Retinal pigment epithelial cell (primary cell): ENCODE measurements at regions not wholly inside any gene's neighbourhood (a gene's known extent, or its start where the extent isn't known, plus 50 kb on each side); places are given as distances from the start of the nearest gene placed in this dataset.
A peak's percentile ranks its signal among the peaks of the same experiment; 100 is the strongest.

Source experiments
- DNase-seq: peaks from one replicate; pipeline ENCODE4 v3.0.0-alpha.2; 2010; ENCODE audit warnings: low read depth
- H3K4me3 ChIP-seq: 2 replicates; pipeline ENCODE4 v1.5.1; 2011; ENCODE audit warnings: mild to moderate bottlenecking, low read length, control low read depth, moderate library complexity
- CTCF ChIP-seq: conservative IDR thresholded peaks from 2 replicates; pipeline ENCODE4 v1.5.1; 2011; ENCODE audit warnings: low read depth, low read length, control low read depth, inconsistent platforms

- TF ChIP-seq CTCF, result no peak
- no peak overlapping the region for H3K4me3 ChIP-seq
- peak; percentile 65 for DNase-seq
These were observed 352.9 kb downstream of the LTN1 start for GRCh38 chr21:28639737-28640136.

DNA sequence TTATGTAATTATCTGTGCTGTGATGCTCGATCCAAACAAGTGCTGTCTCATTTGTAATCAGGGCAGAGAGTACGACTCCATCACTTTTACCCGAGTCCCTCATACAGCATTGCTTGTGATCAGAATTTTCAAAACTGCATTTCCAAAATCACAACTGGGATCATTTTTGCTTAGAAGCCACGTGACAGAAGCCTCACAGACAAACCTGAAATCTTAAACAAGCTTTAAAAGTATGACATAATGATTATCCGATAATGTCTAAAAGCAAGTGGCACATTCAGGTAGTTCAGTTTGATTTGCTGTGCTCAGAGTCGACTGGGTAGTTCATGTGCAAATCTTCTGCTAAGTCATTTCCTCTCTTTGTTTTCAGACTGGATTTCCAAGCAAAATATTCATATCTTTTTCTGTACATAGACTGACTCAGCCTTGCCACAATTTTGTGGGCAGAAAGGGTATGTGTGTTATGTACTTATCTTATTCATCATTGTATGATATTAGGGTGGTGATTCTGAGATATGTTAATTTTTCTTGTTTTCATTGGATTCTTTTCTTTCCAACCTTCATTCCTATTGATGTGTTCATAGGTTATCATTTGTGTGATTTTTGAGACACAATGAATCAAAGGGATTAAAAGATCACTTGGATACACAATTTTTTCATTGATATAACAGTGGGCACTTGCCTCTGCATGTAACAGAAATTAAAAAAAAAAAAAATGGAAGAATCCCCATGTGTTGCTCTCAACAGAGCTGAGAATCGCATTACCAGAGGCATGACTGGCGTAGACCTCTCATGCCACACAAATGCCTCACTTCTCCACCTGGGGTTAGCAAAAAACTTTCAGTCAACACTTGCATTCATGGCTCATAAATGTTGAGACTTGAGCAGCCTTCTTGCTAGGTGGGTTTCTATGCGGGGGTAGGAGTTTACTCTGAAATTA, 355.7 kb downstream of the LTN1 start:
- no peak overlapping the region for H3K4me3 ChIP-seq
- peak; percentile 81 for DNase-seq
- no peak for TF ChIP-seq CTCF

DNA sequence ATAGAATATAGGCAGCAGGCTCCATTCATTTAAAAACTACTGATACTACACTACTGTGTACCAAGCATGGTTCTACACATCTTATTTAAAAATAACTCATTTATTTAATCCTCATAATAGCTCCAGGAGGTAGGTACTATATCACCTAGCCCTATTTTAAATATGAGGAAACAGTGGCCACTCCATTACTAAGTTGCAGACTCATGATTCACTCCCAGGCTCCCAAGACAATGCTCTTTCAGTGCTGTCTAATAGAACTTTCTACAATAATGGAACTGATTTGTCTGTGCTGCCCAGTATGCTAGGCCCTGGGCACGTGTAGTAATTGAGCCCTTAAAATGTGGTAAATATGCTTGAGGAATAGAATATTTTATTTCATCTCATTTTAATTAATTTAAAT, 357.1 kb downstream of the LTN1 start:
- no peak for DNase-seq
- H3K4me3 ChIP-seq, result no peak overlapping the region
- no peak for TF ChIP-seq CTCF

DNA sequence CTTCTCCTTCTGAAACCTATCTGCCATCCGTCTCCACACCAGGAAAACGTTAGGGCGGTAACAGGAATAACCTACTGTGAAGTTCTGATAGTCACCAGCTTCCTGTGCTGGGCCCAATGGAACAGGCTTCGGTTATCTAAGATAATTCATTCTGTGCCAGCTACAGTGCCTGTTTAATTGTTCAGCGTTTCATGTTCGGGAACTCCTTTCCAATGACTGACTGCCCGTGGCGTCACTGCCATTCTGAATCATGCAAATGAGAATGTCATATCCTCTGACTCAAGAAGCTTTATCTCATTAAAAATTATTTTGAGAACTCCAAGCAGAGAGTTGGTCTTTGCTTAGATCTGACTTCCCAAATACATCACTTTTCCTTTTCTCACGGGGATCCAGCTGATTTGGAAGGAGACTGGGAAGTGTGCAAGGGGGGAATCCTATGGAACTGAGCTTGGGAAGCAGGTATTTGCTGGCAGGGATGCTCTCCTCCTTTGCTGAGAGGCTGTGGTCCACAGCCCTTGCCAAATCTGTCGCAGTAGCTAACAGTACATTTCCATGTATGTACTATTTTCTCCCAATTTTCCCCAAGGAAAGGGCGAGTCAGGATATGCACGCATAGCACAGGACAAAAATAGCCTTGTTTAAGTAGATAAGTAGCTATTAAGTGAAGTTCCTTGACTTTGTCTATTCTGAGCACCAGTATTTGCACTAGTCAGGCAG, 358.7 kb downstream of the LTN1 start:
- no peak for TF ChIP-seq CTCF
- no peak for DNase-seq
- no peak overlapping the region for H3K4me3 ChIP-seq

- H3K4me3 ChIP-seq, result no peak overlapping the region
- no peak for TF ChIP-seq CTCF
- no peak for DNase-seq
These were observed 359.8 kb downstream of the LTN1 start for GRCh38 chr21:28632755-28633408.

GRCh38 chr21:28627691-28628090, 365.0 kb downstream of the LTN1 start:
- H3K4me3 ChIP-seq, result no peak overlapping the region
- no peak for DNase-seq
- TF ChIP-seq CTCF, result no peak
